ENCODE measurements at regions not wholly inside any gene's neighbourhood (a gene's known extent, or its start where the extent isn't known, plus 50 kb on each side); places are given as distances from the start of the nearest gene placed in this dataset.

GRCh38 chr9:26524267-26524666 is 368.3 kb downstream of the CAAP1 start (continued):
- no peak for TF ChIP-seq RXRA (IDR thresholded peaks at IDR 0.05; ENCODE audit: insufficient read depth, low read depth, low read length)
- TF ChIP-seq JUND (IDR thresholded peaks at IDR 0.05; ENCODE audit: low read length): no peak
- TF ChIP-seq SIX5 (IDR thresholded peaks at IDR 0.05; ENCODE audit: low read depth, low read length): no peak
- no peak for TF ChIP-seq ZNF274 (IDR thresholded peaks at IDR 0.05; ENCODE audit: borderline replicate concordance, extremely low read depth, low read length)
- no peak for TF ChIP-seq KDM5A (IDR thresholded peaks at IDR 0.05; ENCODE audit: low read length)
- TF ChIP-seq RAD21 (IDR thresholded peaks at IDR 0.05 in 1 of 2, conservative IDR thresholded peaks at IDR 0.05 in 1 of 2; ENCODE audit: low read depth in 2 of 2, low read length in 2 of 2): no peak
- TF ChIP-seq TBP (IDR thresholded peaks at IDR 0.05; ENCODE audit: low read depth, low read length): no peak
- no peak for TF ChIP-seq MAFK (IDR thresholded peaks at IDR 0.05; ENCODE audit: low read depth, low read length)
